ENCODE measurements at regions not wholly inside any gene's neighbourhood (a gene's known extent, or its start where the extent isn't known, plus 50 kb on each side); places are given as distances from the start of the nearest gene placed in this dataset.

DNA sequence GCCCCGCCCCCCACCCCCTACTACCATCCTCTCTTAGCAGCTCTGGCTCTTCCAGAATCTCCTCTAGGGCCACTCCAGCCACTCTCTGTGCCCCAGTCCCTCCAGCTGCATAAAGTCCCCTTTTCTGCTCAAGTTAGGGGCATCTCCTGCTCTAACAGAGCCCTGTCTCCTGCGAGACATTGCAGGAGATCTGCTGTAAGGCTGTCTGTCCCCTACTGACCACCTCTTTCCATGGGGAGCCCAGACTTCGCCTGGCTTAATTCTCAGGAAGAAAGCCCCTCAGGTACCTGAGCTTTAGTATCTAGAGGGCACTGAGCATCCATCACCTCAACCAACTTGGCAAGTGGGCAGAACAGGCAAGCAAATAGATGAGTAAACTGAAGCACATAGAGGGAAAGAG, 200.7 kb upstream of the ZMIZ1 start:
- Mint-ChIP-seq H3K4me3 (no peak overlapping the region), H3K27ac (no peak overlapping the region), H3K36me3 (no peaks in the 10 kb centered on the region), H3K4me1 (no peaks in the 10 kb centered on the region), H3K27me3 (peaks cover 4% of the 10 kb centered on the region), H3K9me3 (no peaks in the 10 kb centered on the region)
- POLR2A ChIA-PET: no interaction called here
- ATAC-seq (ENCODE audit: low read depth): no peak
- no peak for DNase-seq

DNA sequence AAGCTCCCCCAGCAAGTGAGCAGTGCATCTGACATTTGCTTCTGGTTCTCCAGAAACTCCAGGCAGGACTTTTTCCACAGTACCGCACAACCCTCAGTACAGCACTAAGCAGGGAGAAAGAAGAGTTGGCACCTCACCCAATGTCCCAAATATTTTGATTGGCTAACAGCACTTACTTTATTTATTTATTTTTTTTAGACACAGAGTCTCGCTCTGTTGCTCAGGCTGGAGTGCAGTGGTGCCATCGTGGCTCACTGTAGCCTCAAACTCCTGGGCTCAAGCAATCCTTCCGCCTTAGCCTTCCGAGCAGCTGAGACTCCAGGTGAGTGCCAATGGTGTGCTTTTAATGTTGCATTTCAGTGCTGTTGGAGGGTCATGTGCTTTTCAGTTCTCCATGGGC, 200.3 kb upstream of the ZMIZ1 start:
- Mint-ChIP-seq H3K4me3 (no peak overlapping the region), H3K9me3 (no peaks in the 10 kb centered on the region), H3K36me3 (no peaks in the 10 kb centered on the region), H3K27ac (no peak overlapping the region), H3K4me1 (no peaks in the 10 kb centered on the region), H3K27me3 (peaks cover 4% of the 10 kb centered on the region)
- DNase-seq (no peak), ATAC-seq (ENCODE audit: low read depth) (no peak)
- POLR2A ChIA-PET: no interaction called here

DNA sequence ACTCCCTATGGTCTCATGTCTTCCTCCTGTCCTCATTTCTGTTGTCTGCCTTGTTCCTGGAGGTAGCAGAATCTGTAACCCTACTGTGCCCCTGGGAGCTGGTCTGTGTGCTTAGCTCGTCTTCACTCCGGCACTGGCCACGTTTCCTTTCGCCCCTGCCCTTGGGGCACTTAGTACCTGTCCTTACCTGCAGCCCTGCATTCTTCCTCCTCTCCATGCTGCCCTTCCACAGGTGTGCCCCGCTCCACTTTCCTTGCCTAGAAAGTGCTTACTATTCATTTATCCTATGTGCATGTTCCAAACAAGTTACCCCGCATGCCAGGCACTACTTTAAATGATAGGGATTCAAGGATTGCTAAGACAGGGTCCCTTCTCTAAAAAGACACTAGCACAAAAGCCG, 199.9 kb upstream of the ZMIZ1 start:
- Mint-ChIP-seq H3K4me1 (peaks cover under 1% of the 10 kb centered on the region), H3K4me3 (no peak overlapping the region), H3K27ac (no peak overlapping the region), H3K36me3 (no peaks in the 10 kb centered on the region), H3K27me3 (peaks cover 4% of the 10 kb centered on the region), H3K9me3 (no peaks in the 10 kb centered on the region)
- DNase-seq (no peak), ATAC-seq (ENCODE audit: low read depth) (no peak)
- POLR2A ChIA-PET: no interaction called here

DNA sequence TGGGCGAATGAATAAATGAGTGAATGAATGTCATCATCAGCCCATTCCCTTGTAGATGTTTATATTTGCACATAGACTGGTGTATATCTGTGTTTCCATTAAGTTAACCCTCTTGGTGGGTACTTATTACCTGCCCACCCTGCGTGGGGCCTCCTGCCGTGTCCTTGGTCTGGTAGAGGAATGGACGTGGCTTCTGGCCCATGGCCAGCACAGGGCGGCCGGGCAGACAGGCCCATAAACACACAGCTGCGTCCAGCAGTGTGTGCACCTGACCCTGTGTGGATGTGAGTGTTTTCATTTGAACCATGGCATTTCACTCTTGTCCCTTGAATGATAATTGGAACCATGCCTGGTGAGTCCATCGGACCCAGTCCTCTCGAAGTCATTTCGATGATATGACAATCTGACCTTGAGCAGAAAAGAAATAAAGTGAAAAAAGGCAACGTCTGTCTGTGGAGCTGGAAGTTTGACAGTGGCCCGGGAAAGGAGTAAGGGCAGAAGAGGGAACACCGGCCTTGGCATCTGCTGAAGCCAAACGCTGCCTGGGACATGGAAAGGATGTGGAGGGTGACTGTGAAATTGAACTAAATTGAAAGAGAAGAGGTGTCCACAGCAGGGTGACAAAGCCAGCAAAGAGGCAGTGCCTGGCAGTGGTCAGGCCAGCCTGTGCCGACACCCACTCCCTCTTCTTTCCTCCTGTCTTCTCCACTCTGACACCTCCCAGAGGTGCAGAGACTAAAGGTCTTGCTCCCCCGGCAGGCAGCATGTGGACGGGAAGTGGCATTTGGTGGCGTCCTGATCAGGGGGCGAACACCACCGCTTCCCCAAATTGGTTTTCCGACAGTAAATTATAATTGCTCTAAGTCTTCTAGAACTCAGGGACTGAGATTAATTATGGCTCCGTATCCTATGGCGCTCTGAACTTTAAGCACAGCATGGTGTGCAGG, 199.0 kb upstream of the ZMIZ1 start:
- peaks cover 6% of the 10 kb centered on the region for H3K27me3 Mint-ChIP-seq
- no peak overlapping the region for H3K4me3 Mint-ChIP-seq
- DNase-seq (no peak), ATAC-seq (ENCODE audit: low read depth) (no peak)
- H3K4me1 Mint-ChIP-seq: peaks cover 2% of the 10 kb centered on the region
- POLR2A ChIA-PET: no interaction called here
- H3K27ac Mint-ChIP-seq: no peak overlapping the region
- no peaks in the 10 kb centered on the region for H3K36me3 Mint-ChIP-seq
- H3K9me3 Mint-ChIP-seq: no peaks in the 10 kb centered on the region

DNA sequence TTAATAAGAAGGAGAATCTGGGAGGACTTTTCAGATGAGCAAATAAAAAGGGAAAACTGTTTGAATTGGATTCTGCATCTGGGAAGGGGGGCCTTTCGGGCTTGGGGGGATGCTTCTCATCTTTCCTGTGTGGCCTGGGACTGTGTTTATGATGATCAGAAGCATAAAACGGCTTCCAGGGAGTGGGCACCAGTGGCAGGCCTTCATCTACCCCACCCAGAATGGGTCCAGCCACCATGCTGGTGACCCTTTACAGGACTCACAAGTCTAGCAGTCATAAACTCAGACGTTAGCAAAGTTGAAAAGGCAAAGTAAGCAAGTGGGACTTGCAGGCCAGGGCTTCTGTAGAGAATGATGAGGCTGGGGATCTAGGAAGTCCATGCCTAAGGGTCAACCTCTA, 198.3 kb upstream of the ZMIZ1 start:
- H3K4me3 Mint-ChIP-seq: no peak overlapping the region
- H3K27ac Mint-ChIP-seq: no peak overlapping the region
- no peaks in the 10 kb centered on the region for H3K36me3 Mint-ChIP-seq
- no peak for ATAC-seq (ENCODE audit: low read depth)
- H3K9me3 Mint-ChIP-seq: no peaks in the 10 kb centered on the region
- POLR2A ChIA-PET: no interaction called here
- H3K4me1 Mint-ChIP-seq: peaks cover 2% of the 10 kb centered on the region
- DNase-seq: no peak
- peaks cover 8% of the 10 kb centered on the region for H3K27me3 Mint-ChIP-seq

DNA sequence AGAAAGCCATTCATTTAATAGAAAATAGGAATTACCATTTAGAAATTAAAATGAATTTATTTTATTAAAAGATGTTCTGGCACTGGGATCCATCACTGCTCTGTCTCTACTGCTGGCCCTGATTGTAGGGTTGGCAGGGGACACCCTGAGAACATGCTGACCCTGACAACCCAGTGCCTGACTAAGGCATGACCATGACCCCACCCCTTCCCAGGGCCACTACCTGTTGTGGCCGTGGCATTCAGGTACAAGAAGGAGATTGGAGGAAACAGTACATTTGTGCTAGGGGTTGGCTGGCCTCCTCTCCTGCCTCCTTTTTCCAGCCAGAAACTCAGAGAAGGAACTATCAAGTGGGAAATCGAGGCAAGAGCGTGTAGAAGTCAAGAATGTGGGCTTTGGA, 197.0 kb upstream of the ZMIZ1 start:
- Mint-ChIP-seq H3K36me3 (no peaks in the 10 kb centered on the region), H3K4me1 (peaks cover 2% of the 10 kb centered on the region), H3K27ac (no peak overlapping the region), H3K27me3 (peaks cover 8% of the 10 kb centered on the region), H3K4me3 (no peak overlapping the region), H3K9me3 (peaks cover under 1% of the 10 kb centered on the region)
- no peak for DNase-seq
- POLR2A ChIA-PET: no interaction called here
- ATAC-seq (ENCODE audit: low read depth): no peak

DNA sequence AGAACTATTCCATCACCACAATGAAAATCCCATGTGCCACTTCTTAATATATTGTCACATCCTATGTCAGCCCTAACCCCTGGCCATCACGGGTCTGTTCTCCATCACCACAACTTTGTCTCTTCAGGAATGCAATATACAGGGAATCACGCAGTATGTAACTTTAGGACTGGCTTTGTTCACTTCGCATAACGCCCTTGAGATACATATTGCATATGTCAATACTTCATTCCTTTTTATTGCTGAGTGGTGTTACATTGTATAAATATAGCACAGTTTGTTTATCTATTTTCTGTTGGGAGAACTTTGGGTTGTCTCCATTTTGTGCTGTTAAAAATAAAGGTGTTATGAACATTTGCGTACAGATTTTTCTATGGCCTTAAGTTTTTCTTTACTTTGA, 195.4 kb upstream of the ZMIZ1 start:
- Mint-ChIP-seq H3K27ac (no peak overlapping the region), H3K9me3 (peaks cover 5% of the 10 kb centered on the region), H3K4me1 (peaks cover 2% of the 10 kb centered on the region), H3K4me3 (no peak overlapping the region), H3K36me3 (no peaks in the 10 kb centered on the region), H3K27me3 (peaks cover 8% of the 10 kb centered on the region)
- POLR2A ChIA-PET: no interaction called here
- no peak for DNase-seq
- no peak for ATAC-seq (ENCODE audit: low read depth)

DNA sequence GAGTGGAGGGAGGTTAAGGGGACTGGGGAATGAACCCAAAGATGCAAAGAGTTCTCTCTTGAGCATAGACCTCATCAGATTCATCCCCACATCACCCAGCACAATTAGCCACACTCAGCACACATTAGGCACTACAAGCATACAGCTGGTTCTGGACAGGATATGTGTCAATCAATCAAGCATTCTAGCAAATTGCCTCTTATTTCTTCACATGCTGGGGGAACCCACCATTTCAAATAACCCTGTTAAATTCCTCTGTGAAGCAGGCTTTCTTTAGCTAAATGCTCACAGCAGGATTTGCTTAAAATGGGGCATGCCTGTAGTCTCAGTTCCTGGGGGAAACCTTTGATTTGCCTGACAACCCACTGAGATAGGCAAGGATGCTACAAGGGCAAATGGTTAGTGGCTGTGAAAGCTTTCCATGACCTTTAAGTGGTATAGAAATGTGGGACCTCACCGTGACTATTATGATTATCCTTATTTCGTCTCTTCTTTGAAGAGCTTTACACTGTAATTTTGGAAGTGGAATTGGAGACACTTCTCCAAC, 193.4 kb upstream of the ZMIZ1 start:
- Mint-ChIP-seq H3K27me3 (peaks cover 8% of the 10 kb centered on the region), H3K4me3 (no peak overlapping the region), H3K4me1 (peaks cover 2% of the 10 kb centered on the region), H3K36me3 (no peaks in the 10 kb centered on the region), H3K9me3 (peaks cover 9% of the 10 kb centered on the region), H3K27ac (no peak overlapping the region)
- no peak for DNase-seq
- POLR2A ChIA-PET: no interaction called here
- no peak for ATAC-seq (ENCODE audit: low read depth)

DNA sequence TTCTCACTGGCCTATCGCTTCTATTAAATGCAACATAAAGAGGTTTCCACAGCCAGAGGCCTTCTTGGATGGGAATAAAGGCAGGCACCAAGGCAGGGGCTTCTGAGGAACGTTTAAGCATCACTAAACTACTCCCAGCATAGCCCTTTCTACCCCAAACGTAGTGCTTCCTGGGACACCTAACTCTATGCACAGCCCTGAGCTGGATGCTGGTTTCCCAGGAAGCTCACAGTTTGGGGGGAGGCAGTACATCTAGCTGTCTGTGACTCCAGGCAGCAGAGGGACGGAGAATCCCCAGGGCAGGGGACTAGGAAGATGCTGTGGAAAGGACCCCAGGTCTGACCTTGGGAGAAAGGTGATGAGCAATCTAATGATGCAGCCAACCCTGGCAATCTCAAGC, 192.8 kb upstream of the ZMIZ1 start:
- DNase-seq (no peak), ATAC-seq (ENCODE audit: low read depth) (no peak)
- H3K27me3 Mint-ChIP-seq: peaks cover 11% of the 10 kb centered on the region
- POLR2A ChIA-PET: no interaction called here
- no peak overlapping the region for H3K27ac Mint-ChIP-seq
- peaks cover 2% of the 10 kb centered on the region for H3K4me1 Mint-ChIP-seq
- peaks cover 9% of the 10 kb centered on the region for H3K9me3 Mint-ChIP-seq
- no peak overlapping the region for H3K4me3 Mint-ChIP-seq
- H3K36me3 Mint-ChIP-seq: no peaks in the 10 kb centered on the region

DNA sequence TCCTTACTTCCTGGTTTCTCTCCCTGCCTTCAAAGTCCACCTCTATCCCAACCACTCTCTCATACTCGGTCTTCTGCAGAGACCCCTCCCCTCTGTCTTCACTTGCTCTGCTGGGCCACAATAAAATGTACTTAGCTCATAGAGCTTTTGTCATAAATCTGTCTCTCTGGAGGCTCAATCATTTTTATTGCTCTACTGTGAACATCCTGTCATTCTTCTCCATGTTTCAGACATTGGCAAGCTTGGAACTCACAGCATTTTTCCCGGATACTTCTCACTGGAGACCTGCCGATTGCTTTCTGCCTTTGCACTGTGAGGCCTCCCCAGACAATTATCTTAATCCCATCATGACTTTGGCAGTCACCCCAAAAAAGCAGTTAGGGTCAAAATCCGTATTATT, 192.3 kb upstream of the ZMIZ1 start:
- Mint-ChIP-seq H3K4me3 (no peak overlapping the region), H3K4me1 (peaks cover 2% of the 10 kb centered on the region), H3K27me3 (peaks cover 10% of the 10 kb centered on the region), H3K36me3 (no peaks in the 10 kb centered on the region), H3K9me3 (peaks cover 9% of the 10 kb centered on the region), H3K27ac (no peak overlapping the region)
- DNase-seq (no peak), ATAC-seq (ENCODE audit: low read depth) (no peak)
- POLR2A ChIA-PET: no interaction called here

DNA sequence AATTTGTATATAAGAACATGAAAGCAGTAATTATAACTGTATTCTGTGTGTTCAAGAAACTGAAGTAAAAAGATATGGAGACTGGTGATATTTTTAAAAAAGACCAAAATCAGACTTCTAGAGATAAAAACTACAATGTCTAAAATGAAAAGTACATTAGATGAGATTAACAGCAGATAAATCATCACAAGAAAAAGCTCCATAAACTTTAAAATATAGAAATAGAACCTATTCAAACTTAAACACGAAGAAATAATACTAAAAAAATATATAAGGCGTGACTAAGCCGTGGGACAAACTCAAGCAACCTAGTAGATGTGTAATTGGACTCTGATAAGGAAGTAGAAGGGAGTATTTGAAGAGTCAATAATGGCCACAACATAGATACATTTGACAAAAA, 189.1 kb upstream of the ZMIZ1 start:
- Mint-ChIP-seq H3K27me3 (peaks cover 23% of the 10 kb centered on the region), H3K4me3 (no peak overlapping the region), H3K9me3 (peaks cover 13% of the 10 kb centered on the region), H3K4me1 (no peaks in the 10 kb centered on the region), H3K27ac (no peak overlapping the region), H3K36me3 (no peaks in the 10 kb centered on the region)
- ATAC-seq (ENCODE audit: low read depth) (no peak), DNase-seq (no peak)
- POLR2A ChIA-PET: no interaction called here

DNA sequence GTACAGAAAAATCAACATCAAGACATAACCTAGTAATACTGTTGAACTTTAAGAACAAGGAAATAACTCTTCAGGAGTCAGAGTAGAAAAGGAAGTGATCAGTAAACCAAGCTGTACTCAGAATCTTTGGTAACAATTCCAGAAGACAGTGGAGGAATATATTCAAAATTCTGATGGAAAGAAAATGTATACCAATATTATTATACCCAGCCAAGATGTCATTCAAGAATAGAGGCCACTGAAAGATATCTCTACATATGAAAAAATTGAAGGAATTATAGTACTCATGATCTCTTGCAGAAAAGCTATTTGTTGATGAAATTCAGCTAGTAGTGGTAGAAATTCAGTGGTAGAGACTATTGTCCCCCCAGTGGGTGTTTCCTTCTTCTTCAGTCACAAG, 182.6 kb upstream of the ZMIZ1 start:
- Mint-ChIP-seq H3K36me3 (peaks cover 2% of the 10 kb centered on the region), H3K4me1 (peaks cover 2% of the 10 kb centered on the region), H3K27me3 (peaks cover 28% of the 10 kb centered on the region), H3K9me3 (peaks cover 14% of the 10 kb centered on the region), H3K4me3 (no peak overlapping the region), H3K27ac (no peak overlapping the region)
- no peak for DNase-seq
- POLR2A ChIA-PET: no interaction called here
- ATAC-seq (ENCODE audit: low read depth): no peak

DNA sequence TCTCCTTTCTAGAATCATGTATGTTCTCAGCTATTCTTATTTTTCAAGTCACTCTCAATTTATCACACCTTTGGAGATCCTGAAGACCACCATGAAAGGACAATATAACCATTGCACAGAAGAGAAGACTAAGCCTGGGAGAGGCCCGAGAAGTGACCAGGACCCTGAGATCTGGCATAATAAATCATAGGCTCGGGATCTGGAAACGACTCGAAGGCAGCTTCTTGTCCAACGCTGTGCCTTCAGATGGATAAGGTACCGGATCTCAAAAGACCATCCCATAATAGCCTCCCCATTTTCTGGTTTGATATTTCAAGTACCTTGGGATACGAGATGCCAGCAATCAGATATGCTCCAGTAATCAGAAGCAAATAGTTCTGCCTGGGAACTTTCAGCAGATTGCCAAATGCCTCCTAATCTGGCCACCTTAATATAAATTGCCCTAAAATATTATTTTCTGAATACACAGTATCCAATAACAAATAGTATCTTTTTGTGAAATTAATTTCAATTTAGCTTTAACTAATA, 179.2 kb upstream of the ZMIZ1 start:
- ATAC-seq (ENCODE audit: low read depth) (no peak), DNase-seq (no peak)
- H3K4me3 Mint-ChIP-seq: no peak overlapping the region
- peaks cover 9% of the 10 kb centered on the region for H3K9me3 Mint-ChIP-seq
- H3K27me3 Mint-ChIP-seq: peaks cover 11% of the 10 kb centered on the region
- H3K27ac Mint-ChIP-seq: no peak overlapping the region
- POLR2A ChIA-PET: no interaction called here
- H3K36me3 Mint-ChIP-seq: peaks cover 2% of the 10 kb centered on the region
- H3K4me1 Mint-ChIP-seq: peaks cover 7% of the 10 kb centered on the region

DNA sequence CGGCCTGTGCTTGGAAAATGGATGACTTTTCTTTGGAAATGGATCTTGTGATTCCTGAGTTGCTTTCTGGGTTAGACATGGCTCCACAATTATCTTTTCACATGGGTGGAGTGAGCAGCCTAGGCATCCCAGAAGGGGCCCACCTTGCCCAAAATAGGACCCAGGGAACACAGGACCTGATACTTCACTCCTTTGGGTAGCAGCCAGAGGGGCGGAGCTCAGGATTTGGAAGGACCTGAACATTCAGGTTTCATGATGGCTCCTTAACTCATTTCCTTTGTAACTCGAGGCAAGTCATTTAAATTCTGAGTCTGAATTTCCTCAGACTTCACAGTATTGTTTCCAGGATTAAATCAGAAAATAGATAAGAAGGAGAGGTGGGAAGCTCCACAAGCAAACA, 178.3 kb upstream of the ZMIZ1 start:
- no peak overlapping the region for H3K4me3 Mint-ChIP-seq
- H3K27me3 Mint-ChIP-seq: peaks cover 8% of the 10 kb centered on the region
- DNase-seq (no peak), ATAC-seq (ENCODE audit: low read depth) (no peak)
- POLR2A ChIA-PET: no interaction called here
- peaks cover 2% of the 10 kb centered on the region for H3K36me3 Mint-ChIP-seq
- H3K9me3 Mint-ChIP-seq: peaks cover 6% of the 10 kb centered on the region
- peaks cover 7% of the 10 kb centered on the region for H3K4me1 Mint-ChIP-seq
- no peak overlapping the region for H3K27ac Mint-ChIP-seq
